ENCODE measurements at regions not wholly inside any gene's neighbourhood (a gene's known extent, or its start where the extent isn't known, plus 50 kb on each side); places are given as distances from the start of the nearest gene placed in this dataset.
"Not testable (repeated sequence)": the region's sequence is repeated elsewhere in the genome, so short reads cannot be mapped to it uniquely, and the experiment has no call there.

- TF ChIP-seq HMGXB4 (CRISPR knock-in tag; IDR thresholded peaks at IDR 0.05); MYNN (IDR thresholded peaks at IDR 0.05); MYNN (CRISPR knock-in tag; IDR thresholded peaks at IDR 0.05); ZNF184 (CRISPR knock-in tag; IDR thresholded peaks at IDR 0.05); TFAM (CRISPR knock-in tag; conservative IDR thresholded peaks at IDR 0.05); USF2 (CRISPR knock-in tag; IDR thresholded peaks at IDR 0.05); SIX5 (IDR thresholded peaks at IDR 0.05; ENCODE audit: borderline replicate concordance in 1 of 2, insufficient read depth in 1 of 2, low read depth in 1 of 2, low read length in 2 of 2); ZBTB26 (CRISPR knock-in tag; IDR thresholded peaks at IDR 0.05); ATF3 (IDR thresholded peaks at IDR 0.05); ATF3 (CRISPR knock-in tag; conservative IDR thresholded peaks at IDR 0.05); CTCF (IDR thresholded peaks at IDR 0.05 in 2 of 3, conservative IDR thresholded peaks at IDR 0.05 in 1 of 3; ENCODE audit: insufficient read depth in 2 of 3, low read depth in 1 of 3, low read length in 3 of 3); DACH1 (IDR thresholded peaks at IDR 0.05; ENCODE audit: partially characterized antibody); JUNB (CRISPR knock-in tag; conservative IDR thresholded peaks at IDR 0.05); ZNF232 (CRISPR knock-in tag; IDR thresholded peaks at IDR 0.05); PHTF2 (CRISPR knock-in tag; IDR thresholded peaks at IDR 0.05): not testable (repeated sequence)
These were observed 176.2 kb upstream of the ZNF469 start for GRCh38 chr16:88206516-88206915.

Data from K562 (cell line).